SU-DHL-6 (cell line): ENCODE measurements at regions not wholly inside any gene's neighbourhood (a gene's known extent, or its start where the extent isn't known, plus 50 kb on each side); places are given as distances from the start of the nearest gene placed in this dataset.

Source experiments
- H2AFZ ChIP-seq: fragments of 200-600 bp; sonication (generic); 2 replicates; pipeline ENCODE4 v1.6.1; 2014; ENCODE audit warnings: low read depth, mild to moderate bottlenecking, moderate library complexity, mixed read lengths, antibody characterized with exemption, low read length; ENCODE audit not compliant: severe bottlenecking
- H3F3A ChIP-seq: fragments of 200-600 bp; shearing (Covaris generic); 2 replicates; pipeline ENCODE4 v1.6.0; 2016; ENCODE audit warnings: antibody characterized with exemption, mild to moderate bottlenecking; ENCODE audit not compliant: insufficient read depth
- H3K27ac ChIP-seq: fragments of 200-600 bp; sonication (generic); 2 replicates; pipeline ENCODE4 v1.5.1; 2016; ENCODE audit warnings: low read depth, mild to moderate bottlenecking, low read length, moderate library complexity, mixed read lengths
- H3K27me3 ChIP-seq: fragments of 200-600 bp; sonication (generic), shearing (Covaris generic); 2 replicates; pipeline ENCODE4 v1.6.0; 2014; ENCODE audit warnings: mild to moderate bottlenecking, low read length
- H3K36me3 ChIP-seq: fragments of 200-600 bp; sonication (generic); 2 replicates; pipeline ENCODE4 v1.6.1; 2014; ENCODE audit warnings: mild to moderate bottlenecking, low read length, mixed read lengths
- H3K4me2 ChIP-seq: fragments of 300-600, 200-600 bp; shearing (Covaris generic), sonication (generic); 2 replicates; pipeline ENCODE4 v1.6.0; 2014; ENCODE audit warnings: low read length, low read depth, mild to moderate bottlenecking; ENCODE audit not compliant: poor library complexity, severe bottlenecking
- H3K4me3 ChIP-seq: fragments of 200-600 bp; sonication (generic); 2 replicates; pipeline ENCODE4 v1.5.1; 2014; ENCODE audit warnings: antibody characterized with exemption, low read length, mild to moderate bottlenecking, mixed read lengths; ENCODE audit not compliant: insufficient read depth, poor library complexity, severe bottlenecking
- H3K79me2 ChIP-seq: fragments of 200-600 bp; sonication (generic); 2 replicates; pipeline ENCODE4 v1.6.1; 2014; ENCODE audit warnings: mild to moderate bottlenecking, low read length, moderate library complexity; ENCODE audit not compliant: insufficient read depth
- H3K9ac ChIP-seq: fragments of 200-600 bp; sonication (generic); 2 replicates; pipeline ENCODE4 v1.7.0; 2014; ENCODE audit warnings: mild to moderate bottlenecking, low read length
- H3K9me2 ChIP-seq: fragments of 200-600 bp; sonication (generic); replicated peaks from 2 replicates; pipeline ENCODE4 v1.6.1; 2014; ENCODE audit warnings: low read length; ENCODE audit not compliant: insufficient read depth
- H3K9me3 ChIP-seq: fragments of 200-600 bp; sonication (generic); 2 replicates; pipeline ENCODE4 v1.6.1; 2014; ENCODE audit warnings: low read length, mixed read lengths; ENCODE audit not compliant: insufficient read depth
- H4K20me1 ChIP-seq: fragments of 200-600 bp; sonication (generic); 2 replicates; pipeline ENCODE4 v1.6.1; 2014; ENCODE audit warnings: low read depth, mild to moderate bottlenecking, antibody characterized with exemption, low read length, moderate library complexity, mixed read lengths
- CTCF ChIP-seq: fragments of 200-600 bp; sonication (generic); IDR thresholded peaks from one replicate; pipeline ENCODE4 v1.5.1; 2017; ENCODE audit warnings: antibody characterized with exemption, mild to moderate bottlenecking, low read length, moderate library complexity; ENCODE audit not compliant: insufficient read depth, poor library complexity, severe bottlenecking
- EZH2phosphoT487 ChIP-seq: fragments of 200-600 bp; sonication (generic), shearing (Covaris generic); conservative IDR thresholded peaks from 2 replicates; pipeline ENCODE4 v1.6.1; 2018; ENCODE audit warnings: mild to moderate bottlenecking, antibody characterized with exemption, low read length, moderate library complexity, mixed read lengths

GRCh38 chr9:30746589-30746988 is 1637.9 kb upstream of the ACO1 start:
- H3K36me3 ChIP-seq, result no peaks in the 10 kb centered on the region
- H3K9ac ChIP-seq, result no peak overlapping the region
- no peaks in the 10 kb centered on the region for H3K9me3 ChIP-seq
- no peak overlapping the region for H3K4me3 ChIP-seq
- no peaks in the 10 kb centered on the region for H3K9me2 ChIP-seq
- no peak overlapping the region for H3K4me2 ChIP-seq
- no peaks in the 10 kb centered on the region for H3F3A ChIP-seq
- no peaks in the 10 kb centered on the region for H3K27me3 ChIP-seq
- TF ChIP-seq EZH2phosphoT487 (no peak), CTCF (no peak)
- H2AFZ ChIP-seq, result no peak overlapping the region
- H3K27ac ChIP-seq, result no peak overlapping the region
- no peaks in the 10 kb centered on the region for H3K79me2 ChIP-seq
- no peaks in the 10 kb centered on the region for H4K20me1 ChIP-seq

GRCh38 chr9:30757723-30758122 is 1626.7 kb upstream of the ACO1 start:
- no peaks in the 10 kb centered on the region; the same call in 1 of the 2 replicates for H3K9me2 ChIP-seq
- no peaks in the 10 kb centered on the region for H3K36me3 ChIP-seq
- TF ChIP-seq CTCF, result no peak
- no peak for TF ChIP-seq EZH2phosphoT487
- H3K4me3 ChIP-seq, result no peak overlapping the region
- H4K20me1 ChIP-seq, result no peaks in the 10 kb centered on the region
- no peaks in the 10 kb centered on the region for H3K79me2 ChIP-seq
- H3K9me3 ChIP-seq, result no peaks in the 10 kb centered on the region
- H3K4me2 ChIP-seq, result no peak overlapping the region
- no peak overlapping the region for H3K9ac ChIP-seq
- no peaks in the 10 kb centered on the region for H3K27me3 ChIP-seq
- no peak overlapping the region for H3K27ac ChIP-seq
- H2AFZ ChIP-seq, result no peak overlapping the region
- no peaks in the 10 kb centered on the region for H3F3A ChIP-seq

- Histone ChIP-seq H3F3A (no peaks in the 10 kb centered on the region), H2AFZ (no peak overlapping the region), H3K9me2 (no peaks in the 10 kb centered on the region; the same call in 1 of the 2 replicates), H3K36me3 (no peaks in the 10 kb centered on the region), H3K27me3 (no peaks in the 10 kb centered on the region), H3K79me2 (no peaks in the 10 kb centered on the region), H4K20me1 (no peaks in the 10 kb centered on the region), H3K4me2 (no peak overlapping the region), H3K9ac (no peak overlapping the region), H3K9me3 (no peaks in the 10 kb centered on the region), H3K4me3 (no peak overlapping the region), H3K27ac (no peak overlapping the region)
- TF ChIP-seq EZH2phosphoT487 (no peak), CTCF (no peak)
Measured at GRCh38 chr9:30758726-30759446, 1625.6 kb upstream of the ACO1 start.
